GM18505 (cell line): ENCODE measurements at regions not wholly inside any gene's neighbourhood (a gene's known extent, or its start where the extent isn't known, plus 50 kb on each side); places are given as distances from the start of the nearest gene placed in this dataset.

Experiments
- ATAC-seq: cut with Tn5 transposase; IDR thresholded peaks from one replicate; pipeline ENCODE4 v1.9.1; 2021; ENCODE audit not compliant: unreplicated experiment
- POLR2A ChIP-seq: IDR thresholded peaks from 4 replicates; pipeline ENCODE4 v1.6.1; 2011; ENCODE audit warnings: borderline replicate concordance; ENCODE audit not compliant: insufficient read depth, insufficient read length; ENCODE audit errors: extremely low read depth

DNA sequence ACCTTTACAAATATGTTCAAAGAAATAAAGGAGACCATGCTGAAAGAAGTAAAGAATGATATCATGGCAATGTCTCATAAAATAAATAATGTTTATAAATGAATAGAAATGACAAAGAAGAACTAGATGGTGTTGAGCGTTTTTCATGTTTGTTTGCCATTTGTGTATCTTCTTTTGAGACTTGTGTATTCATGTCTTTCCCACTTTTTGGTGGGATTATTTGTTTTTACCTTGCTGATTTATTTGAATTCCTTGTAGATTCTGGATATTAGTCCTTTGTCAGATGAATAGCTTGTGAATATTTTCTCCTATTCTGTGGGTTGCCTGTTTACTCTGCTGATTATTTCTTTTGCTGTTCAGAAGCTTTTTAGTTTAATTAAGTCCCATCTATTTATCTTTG lies 732.4 kb downstream of the FAT4 start:
- TF ChIP-seq POLR2A, result no peak
- no peak for ATAC-seq

DNA sequence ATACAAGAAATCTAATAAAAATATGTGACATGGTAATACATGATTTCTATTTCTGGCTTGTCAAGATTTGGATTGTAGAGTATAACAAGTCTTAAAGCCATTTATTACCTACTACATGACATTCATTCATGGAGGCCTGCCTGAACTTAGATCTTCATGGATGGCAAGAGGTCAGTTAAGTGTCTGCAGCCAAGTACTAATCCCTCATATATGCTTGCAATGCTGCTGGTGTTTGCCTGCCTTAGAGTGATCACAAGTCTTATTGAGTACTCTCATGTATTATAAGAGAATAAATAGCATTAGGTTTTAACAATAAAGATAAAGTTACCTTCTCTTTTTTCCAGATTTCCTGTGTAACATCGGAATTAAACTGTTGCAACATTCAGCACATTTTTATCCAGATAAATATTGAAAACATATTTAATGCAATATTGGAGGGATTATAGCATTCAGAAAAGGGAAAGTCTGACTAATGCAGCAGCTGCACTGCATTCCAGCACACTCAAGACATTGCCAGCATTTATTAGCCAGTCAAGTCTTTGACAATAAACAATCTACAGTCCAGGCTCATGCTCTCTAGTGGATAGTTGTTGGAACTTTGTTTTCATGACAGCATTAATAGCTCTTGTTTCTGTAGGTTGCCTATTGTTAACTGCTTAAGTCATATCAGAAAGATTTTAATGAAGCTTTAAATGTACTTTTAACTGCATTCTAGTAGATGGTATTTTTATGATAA lies 737.1 kb downstream of the FAT4 start:
- no peak for ATAC-seq
- no peak for TF ChIP-seq POLR2A

GRCh38 chr4:126056116-126056650 lies 741.4 kb downstream of the FAT4 start:
- no peak for ATAC-seq
- no peak for TF ChIP-seq POLR2A

DNA sequence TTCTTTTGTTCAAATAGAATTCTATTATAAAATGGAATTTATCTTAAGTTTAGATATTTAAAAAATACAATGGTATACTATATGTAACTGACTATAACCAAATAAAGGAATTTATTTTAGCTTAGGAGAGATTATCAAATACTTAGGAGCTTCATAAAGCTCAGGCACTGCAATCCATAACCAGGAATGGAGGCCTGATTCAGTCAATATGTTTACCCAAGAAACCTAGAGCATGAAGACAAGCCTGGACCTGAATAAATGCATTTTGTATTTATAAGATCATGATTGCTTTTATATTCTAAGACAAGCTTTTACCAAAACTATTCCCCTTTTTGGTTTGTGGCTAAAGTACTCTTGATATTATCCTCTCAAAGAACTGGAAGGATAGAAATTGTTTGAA lies 742.6 kb downstream of the FAT4 start:
- no peak for TF ChIP-seq POLR2A
- no peak for ATAC-seq

GRCh38 chr4:126058596-126058995 lies 743.8 kb downstream of the FAT4 start:
- TF ChIP-seq POLR2A, result no peak
- ATAC-seq, result no peak

- ATAC-seq, result no peak
- no peak for TF ChIP-seq POLR2A
Observed at GRCh38 chr4:126061655-126062054, 746.9 kb downstream of the FAT4 start.

GRCh38 chr4:126065016-126065415 lies 750.3 kb downstream of the FAT4 start:
- ATAC-seq, result no peak
- TF ChIP-seq POLR2A, result no peak

DNA sequence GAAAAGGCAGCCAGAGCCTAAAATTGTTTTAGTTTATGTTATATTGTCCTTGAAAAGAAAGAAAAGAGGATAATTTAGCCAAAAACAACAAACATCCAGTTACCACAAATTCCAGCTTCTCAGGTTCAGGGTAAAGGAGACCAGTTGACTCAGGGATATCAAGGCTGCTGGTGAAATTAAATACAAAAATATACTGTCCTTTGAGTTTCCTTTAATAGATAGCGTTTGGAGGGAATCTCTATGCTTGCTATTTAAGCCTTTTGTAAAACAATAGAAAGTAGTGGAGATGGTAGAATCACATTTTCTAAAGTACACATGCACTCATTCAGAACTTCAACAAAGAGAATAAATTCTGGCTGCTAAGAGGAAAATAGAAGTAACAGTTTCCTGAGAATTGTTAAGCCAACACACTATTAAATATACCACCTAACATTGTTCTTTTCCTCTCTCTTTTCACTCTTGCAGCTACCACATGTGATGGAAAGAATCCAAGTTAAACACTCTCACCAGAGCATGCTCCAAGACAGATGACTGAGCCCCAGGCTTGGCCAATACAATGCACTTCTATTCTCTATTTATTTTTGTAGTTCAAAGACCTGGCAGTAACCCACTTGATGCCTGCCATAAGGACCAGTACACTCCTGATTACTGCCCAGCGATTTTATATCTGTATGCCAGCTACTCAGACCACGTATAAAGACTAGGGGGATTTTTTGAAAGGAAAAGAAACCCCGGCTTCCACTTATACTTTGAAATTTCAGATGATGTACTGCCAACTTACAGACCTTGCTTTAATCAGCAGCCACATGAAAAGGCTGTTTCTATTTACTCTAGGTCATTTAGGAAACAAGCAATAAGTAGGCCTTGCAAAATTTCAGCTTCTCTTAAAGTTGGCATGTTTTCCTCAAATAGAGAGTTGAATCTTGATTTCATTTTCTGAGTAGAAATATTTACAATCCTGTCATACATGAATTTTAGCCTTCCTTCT lies 756.9 kb downstream of the FAT4 start:
- TF ChIP-seq POLR2A, result no peak
- no peak for ATAC-seq

DNA sequence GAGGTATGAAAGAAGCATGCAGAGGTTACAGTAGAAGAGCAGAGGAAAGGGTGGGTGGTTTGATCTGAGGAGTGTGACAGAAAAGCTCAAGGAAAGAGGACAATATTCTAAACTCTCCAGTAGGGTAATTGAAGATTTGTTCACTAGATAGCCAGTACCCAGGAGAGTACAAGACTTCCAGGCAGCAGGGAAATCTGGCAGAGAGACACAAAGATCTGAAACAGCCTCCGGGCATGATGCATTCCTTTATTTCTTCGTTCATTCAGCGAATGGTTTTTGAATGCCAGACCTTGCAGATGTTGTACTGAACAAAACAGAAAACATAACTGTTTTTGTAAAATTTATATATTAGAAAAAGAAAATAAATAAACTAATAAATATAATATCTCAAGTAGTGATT lies 766.6 kb downstream of the FAT4 start:
- no peak for TF ChIP-seq POLR2A
- ATAC-seq, result no peak

- no peak for TF ChIP-seq POLR2A
- no peak for ATAC-seq
Observed at GRCh38 chr4:126086041-126086440, 771.3 kb downstream of the FAT4 start.

GRCh38 chr4:126087101-126087500 lies 772.3 kb downstream of the FAT4 start:
- no peak for ATAC-seq
- TF ChIP-seq POLR2A, result no peak

GRCh38 chr4:126097155-126097799 lies 782.5 kb downstream of the FAT4 start:
- TF ChIP-seq POLR2A, result no peak
- no peak for ATAC-seq

DNA sequence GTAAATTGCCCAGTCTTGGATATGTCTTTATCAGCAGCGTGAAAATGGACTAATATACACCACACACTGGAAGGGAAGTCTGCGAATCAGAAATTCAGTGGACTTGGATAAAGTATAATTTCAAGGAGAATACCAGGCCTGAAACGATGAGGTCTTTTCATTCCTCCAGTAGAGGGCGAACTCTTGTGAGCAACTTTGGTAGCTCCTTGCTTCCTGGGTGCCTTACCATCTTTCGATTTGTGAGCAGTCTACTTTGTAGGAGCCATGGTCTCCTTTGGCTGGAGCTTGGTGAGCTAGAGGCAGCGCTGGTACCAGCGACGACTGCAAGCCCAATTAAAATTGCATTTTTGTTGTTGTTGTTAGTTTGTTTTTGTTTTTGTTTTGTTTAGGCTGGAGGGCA lies 791.9 kb downstream of the FAT4 start:
- no peak for ATAC-seq
- TF ChIP-seq POLR2A, result no peak

- TF ChIP-seq POLR2A, result no peak
- ATAC-seq, result no peak
Observed at GRCh38 chr4:126109836-126110235, 795.1 kb downstream of the FAT4 start.

- ATAC-seq, result no peak
- no peak for TF ChIP-seq POLR2A
Observed at GRCh38 chr4:126113058-126113457, 798.3 kb downstream of the FAT4 start.
